ENCODE measurements at regions not wholly inside any gene's neighbourhood (a gene's known extent, or its start where the extent isn't known, plus 50 kb on each side); places are given as distances from the start of the nearest gene placed in this dataset.

DNA sequence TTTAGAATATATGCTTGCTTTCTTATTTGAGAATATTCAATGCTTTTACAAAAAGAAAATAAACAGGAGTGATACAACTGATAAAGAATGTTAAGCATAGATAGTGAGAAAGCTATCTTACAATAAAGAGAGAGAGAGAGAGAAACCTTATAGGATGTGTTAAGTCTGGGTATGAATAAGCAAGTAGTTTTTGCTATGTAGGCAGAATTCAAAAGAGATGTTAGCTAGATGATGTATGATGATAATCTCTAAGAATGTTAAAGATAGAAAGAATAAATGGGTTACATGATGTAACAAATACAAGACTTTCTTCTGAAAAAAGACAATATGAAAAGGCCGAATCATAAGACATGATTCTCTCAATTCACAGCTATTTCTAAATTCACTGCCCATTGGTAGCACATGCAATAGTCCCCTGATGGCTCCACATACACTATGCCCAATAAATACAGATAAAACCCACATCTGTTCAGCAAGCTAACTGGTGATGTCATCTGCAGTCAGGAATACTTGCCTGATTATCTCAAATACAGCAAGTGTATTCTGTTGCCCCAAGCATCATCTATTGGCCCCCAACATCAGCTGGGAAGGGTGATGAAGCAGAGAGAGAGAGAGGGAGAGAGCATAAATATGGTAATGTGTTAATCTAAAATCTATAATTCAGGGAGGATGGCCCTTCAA, 169.2 kb upstream of the LYSMD4 start:
- H3K27me3 ChIP-seq: no peaks in the 10 kb centered on the region
- TF ChIP-seq CTCF (IDR thresholded peaks at IDR 0.05): no peak
- no peaks in the 10 kb centered on the region for H3K36me3 ChIP-seq
- no peaks in the 10 kb centered on the region for H3K9me3 ChIP-seq
- H3K27ac ChIP-seq: no peak overlapping the region
- H3K4me3 ChIP-seq (ENCODE audit: low read depth in 1 of 2, low read length in 1 of 2): no peak overlapping the region
- no peaks in the 10 kb centered on the region for H3K4me1 ChIP-seq (ENCODE audit: control insufficient read depth in 1 of 2, insufficient read depth in 1 of 2, low read depth in 1 of 2, low read length in 1 of 2)

GRCh38 chr15:99895956-99896311, 162.7 kb upstream of the LYSMD4 start:
- TF ChIP-seq CTCF (IDR thresholded peaks at IDR 0.05): no peak
- no peaks in the 10 kb centered on the region for H3K9me3 ChIP-seq
- no peaks in the 10 kb centered on the region for H3K36me3 ChIP-seq
- H3K27me3 ChIP-seq: no peaks in the 10 kb centered on the region
- no peaks in the 10 kb centered on the region for H3K4me1 ChIP-seq (ENCODE audit: control insufficient read depth in 1 of 2, insufficient read depth in 1 of 2, low read depth in 1 of 2, low read length in 1 of 2)
- no peak overlapping the region for H3K4me3 ChIP-seq (ENCODE audit: low read depth in 1 of 2, low read length in 1 of 2)
- H3K27ac ChIP-seq: no peak overlapping the region

- no peak overlapping the region for H3K4me3 ChIP-seq (ENCODE audit: low read depth in 1 of 2, low read length in 1 of 2)
These were observed 162.1 kb upstream of the LYSMD4 start for GRCh38 chr15:99895189-99895955.

DNA sequence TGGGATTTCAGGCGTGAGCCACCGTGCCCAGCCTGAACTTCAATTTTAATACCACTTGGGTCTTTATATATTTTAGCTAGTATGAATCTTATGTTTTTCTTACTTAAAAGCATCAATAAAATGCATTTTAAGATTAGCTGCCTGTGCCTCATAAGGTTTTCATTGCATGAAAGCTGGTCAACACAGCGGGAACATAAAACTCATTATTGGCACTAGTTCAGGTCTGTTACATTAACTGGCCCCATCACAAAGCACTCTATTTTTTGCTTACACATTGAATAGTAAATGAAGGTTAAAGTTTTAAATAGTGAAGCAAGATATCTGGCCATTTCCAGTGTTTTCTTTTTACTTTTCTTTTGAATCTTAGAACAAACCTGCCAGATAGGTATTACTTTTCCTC, 145.6 kb upstream of the LYSMD4 start:
- Histone ChIP-seq H3K4me3 (ENCODE audit: low read depth in 1 of 2, low read length in 1 of 2) (no peak overlapping the region), H3K27me3 (no peaks in the 10 kb centered on the region), H3K9me3 (no peaks in the 10 kb centered on the region), H3K36me3 (no peaks in the 10 kb centered on the region), H3K27ac (no peak overlapping the region), H3K4me1 (ENCODE audit: control insufficient read depth in 1 of 2, insufficient read depth in 1 of 2, low read depth in 1 of 2, low read length in 1 of 2) (no peaks in the 10 kb centered on the region)
- TF ChIP-seq CTCF (IDR thresholded peaks at IDR 0.05): no peak

More at GRCh38 chr15:99895189-99895955, 162.1 kb upstream of the LYSMD4 start:
- TF ChIP-seq CTCF (IDR thresholded peaks at IDR 0.05): no peak
- Histone ChIP-seq H3K27ac (no peak overlapping the region), H3K27me3 (no peaks in the 10 kb centered on the region), H3K4me1 (ENCODE audit: control insufficient read depth in 1 of 2, insufficient read depth in 1 of 2, low read depth in 1 of 2, low read length in 1 of 2) (no peaks in the 10 kb centered on the region), H3K36me3 (no peaks in the 10 kb centered on the region), H3K9me3 (no peaks in the 10 kb centered on the region)

DNA sequence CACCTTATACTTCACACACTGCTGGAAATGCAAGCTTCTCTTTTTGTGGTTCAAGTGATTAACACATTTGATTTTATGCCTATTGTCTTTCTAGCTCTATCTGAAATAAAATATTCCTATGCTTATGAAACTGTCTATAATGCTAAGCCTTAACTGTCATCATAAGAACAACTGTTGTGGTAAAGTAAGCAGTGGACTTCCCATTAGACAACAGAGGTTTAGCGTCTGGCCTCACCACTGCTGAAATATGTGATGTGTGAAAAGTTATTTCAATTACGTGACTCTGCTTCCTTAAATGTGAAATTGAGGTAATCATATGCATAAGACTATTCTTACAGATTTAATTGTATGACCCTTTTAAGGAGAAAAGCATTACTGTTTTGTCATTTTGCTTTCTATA, 140.2 kb upstream of the LYSMD4 start:
- H3K36me3 ChIP-seq: no peaks in the 10 kb centered on the region
- no peaks in the 10 kb centered on the region for H3K9me3 ChIP-seq
- no peak overlapping the region for H3K4me3 ChIP-seq (ENCODE audit: low read depth in 1 of 2, low read length in 1 of 2)
- H3K4me1 ChIP-seq (ENCODE audit: control insufficient read depth in 1 of 2, insufficient read depth in 1 of 2, low read depth in 1 of 2, low read length in 1 of 2): no peaks in the 10 kb centered on the region
- H3K27ac ChIP-seq: no peak overlapping the region
- H3K27me3 ChIP-seq: no peaks in the 10 kb centered on the region
- TF ChIP-seq CTCF (IDR thresholded peaks at IDR 0.05): no peak

Measured in neutrophil (primary cell).